SH-SY5Y (cell line): ENCODE measurements at regions not wholly inside any gene's neighbourhood (a gene's known extent, or its start where the extent isn't known, plus 50 kb on each side); places are given as distances from the start of the nearest gene placed in this dataset.

Experiments used
- GATA2 ChIP-seq: IDR thresholded peaks from 2 replicates; pipeline ENCODE4 v1.6.1; 2011; ENCODE audit warnings: mild to moderate bottlenecking, low read depth, low read length
- GATA3 ChIP-seq: IDR thresholded peaks from 2 replicates; pipeline ENCODE4 v1.6.1; 2011; ENCODE audit warnings: low read depth, mild to moderate bottlenecking, low read length, moderate library complexity

- TF ChIP-seq GATA2 (no peak), GATA3 (no peak)
Observed at GRCh38 chr2:7646661-7647060, 729.4 kb downstream of the RNF144A start.

GRCh38 chr2:7648221-7648795, 731.1 kb downstream of the RNF144A start:
- TF ChIP-seq GATA2 (no peak), GATA3 (no peak)

GRCh38 chr2:7649461-7650228, 732.4 kb downstream of the RNF144A start:
- TF ChIP-seq GATA2 (no peak), GATA3 (no peak)

- TF ChIP-seq GATA2 (no peak), GATA3 (no peak)
Observed at GRCh38 chr2:7653617-7654016, 736.4 kb downstream of the RNF144A start.

GRCh38 chr2:7655629-7656028, 738.4 kb downstream of the RNF144A start:
- TF ChIP-seq GATA2 (no peak), GATA3 (no peak)

- no peak for TF ChIP-seq GATA3
- no peak for TF ChIP-seq GATA2
Observed at GRCh38 chr2:7658486-7658885, 741.3 kb downstream of the RNF144A start.

- TF ChIP-seq GATA3 (no peak), GATA2 (no peak)
Observed at GRCh38 chr2:7660816-7661215, 743.6 kb downstream of the RNF144A start.

GRCh38 chr2:7661502-7661901, 744.3 kb downstream of the RNF144A start:
- TF ChIP-seq GATA3 (no peak), GATA2 (no peak)

GRCh38 chr2:7665880-7666279, 748.7 kb downstream of the RNF144A start:
- no peak for TF ChIP-seq GATA2

GRCh38 chr2:7666596-7667259, 749.5 kb downstream of the RNF144A start:
- TF ChIP-seq GATA2 (no peak), GATA3 (no peak)

GRCh38 chr2:7667260-7667757, 750.1 kb downstream of the RNF144A start:
- no peak for TF ChIP-seq GATA3
- no peak for TF ChIP-seq GATA2

- TF ChIP-seq GATA2 (no peak), GATA3 (no peak)
Observed at GRCh38 chr2:7670905-7671641, 753.9 kb downstream of the RNF144A start.

- no peak for TF ChIP-seq GATA2
- no peak for TF ChIP-seq GATA3
Observed at GRCh38 chr2:7672027-7672684, 754.9 kb downstream of the RNF144A start.

GRCh38 chr2:7672685-7673071, 755.5 kb downstream of the RNF144A start:
- TF ChIP-seq GATA2, result no peak
- no peak for TF ChIP-seq GATA3
